ENCODE measurements at regions not wholly inside any gene's neighbourhood (a gene's known extent, or its start where the extent isn't known, plus 50 kb on each side); places are given as distances from the start of the nearest gene placed in this dataset.

- no peak for TF ChIP-seq CTCF (IDR thresholded peaks at IDR 0.05)
- TF ChIP-seq POLR2A (IDR thresholded peaks at IDR 0.05), result no peak
These were observed 50.6 kb upstream of the JAZF1 start for GRCh38 chr7:28231176-28231575.

Measured in right lobe of liver (tissue), 4 donors.